SU-DHL-6 (cell line): ENCODE measurements at regions not wholly inside any gene's neighbourhood (a gene's known extent, or its start where the extent isn't known, plus 50 kb on each side); places are given as distances from the start of the nearest gene placed in this dataset.

ENCODE experiments used
- H2AFZ ChIP-seq: fragments of 200-600 bp; sonication (generic); 2 replicates; pipeline ENCODE4 v1.6.1; 2014; ENCODE audit warnings: low read depth, mild to moderate bottlenecking, moderate library complexity, mixed read lengths, antibody characterized with exemption, low read length; ENCODE audit not compliant: severe bottlenecking
- H3F3A ChIP-seq: fragments of 200-600 bp; shearing (Covaris generic); 2 replicates; pipeline ENCODE4 v1.6.0; 2016; ENCODE audit warnings: antibody characterized with exemption, mild to moderate bottlenecking; ENCODE audit not compliant: insufficient read depth
- H3K27ac ChIP-seq: fragments of 200-600 bp; sonication (generic); 2 replicates; pipeline ENCODE4 v1.5.1; 2016; ENCODE audit warnings: low read depth, mild to moderate bottlenecking, low read length, moderate library complexity, mixed read lengths
- H3K27me3 ChIP-seq: fragments of 200-600 bp; sonication (generic), shearing (Covaris generic); 2 replicates; pipeline ENCODE4 v1.6.0; 2014; ENCODE audit warnings: mild to moderate bottlenecking, low read length
- H3K36me3 ChIP-seq: fragments of 200-600 bp; sonication (generic); 2 replicates; pipeline ENCODE4 v1.6.1; 2014; ENCODE audit warnings: mild to moderate bottlenecking, low read length, mixed read lengths
- H3K4me2 ChIP-seq: fragments of 300-600, 200-600 bp; shearing (Covaris generic), sonication (generic); 2 replicates; pipeline ENCODE4 v1.6.0; 2014; ENCODE audit warnings: low read length, low read depth, mild to moderate bottlenecking; ENCODE audit not compliant: poor library complexity, severe bottlenecking
- H3K4me3 ChIP-seq: fragments of 200-600 bp; sonication (generic); 2 replicates; pipeline ENCODE4 v1.5.1; 2014; ENCODE audit warnings: antibody characterized with exemption, low read length, mild to moderate bottlenecking, mixed read lengths; ENCODE audit not compliant: insufficient read depth, poor library complexity, severe bottlenecking
- H3K79me2 ChIP-seq: fragments of 200-600 bp; sonication (generic); 2 replicates; pipeline ENCODE4 v1.6.1; 2014; ENCODE audit warnings: mild to moderate bottlenecking, low read length, moderate library complexity; ENCODE audit not compliant: insufficient read depth
- H3K9ac ChIP-seq: fragments of 200-600 bp; sonication (generic); 2 replicates; pipeline ENCODE4 v1.7.0; 2014; ENCODE audit warnings: mild to moderate bottlenecking, low read length
- H3K9me2 ChIP-seq: fragments of 200-600 bp; sonication (generic); replicated peaks from 2 replicates; pipeline ENCODE4 v1.6.1; 2014; ENCODE audit warnings: low read length; ENCODE audit not compliant: insufficient read depth
- H3K9me3 ChIP-seq: fragments of 200-600 bp; sonication (generic); 2 replicates; pipeline ENCODE4 v1.6.1; 2014; ENCODE audit warnings: low read length, mixed read lengths; ENCODE audit not compliant: insufficient read depth
- H4K20me1 ChIP-seq: fragments of 200-600 bp; sonication (generic); 2 replicates; pipeline ENCODE4 v1.6.1; 2014; ENCODE audit warnings: low read depth, mild to moderate bottlenecking, antibody characterized with exemption, low read length, moderate library complexity, mixed read lengths
- EZH2phosphoT487 ChIP-seq: fragments of 200-600 bp; sonication (generic), shearing (Covaris generic); conservative IDR thresholded peaks from 2 replicates; pipeline ENCODE4 v1.6.1; 2018; ENCODE audit warnings: mild to moderate bottlenecking, antibody characterized with exemption, low read length, moderate library complexity, mixed read lengths
- TF ChIP-seq, protein P1 (sequence below): fragments of 200-600 bp; sonication (generic); IDR thresholded peaks from one replicate; pipeline ENCODE4 v1.5.1; 2017; ENCODE audit warnings: antibody characterized with exemption, mild to moderate bottlenecking, low read length, moderate library complexity; ENCODE audit not compliant: insufficient read depth, poor library complexity, severe bottlenecking

- Histone ChIP-seq H3K27me3 (no peaks in the 10 kb centered on the region), H3K4me3 (no peak overlapping the region), H3K36me3 (no peaks in the 10 kb centered on the region), H3K9ac (no peak overlapping the region), H3K27ac (no peak overlapping the region), H4K20me1 (no peaks in the 10 kb centered on the region), H3K9me3 (no peaks in the 10 kb centered on the region), H3K9me2 (no peaks in the 10 kb centered on the region), H3F3A (no peaks in the 10 kb centered on the region), H3K79me2 (no peaks in the 10 kb centered on the region), H3K4me2 (no peak overlapping the region), H2AFZ (no peak overlapping the region)
- TF ChIP-seq, protein P1, sequence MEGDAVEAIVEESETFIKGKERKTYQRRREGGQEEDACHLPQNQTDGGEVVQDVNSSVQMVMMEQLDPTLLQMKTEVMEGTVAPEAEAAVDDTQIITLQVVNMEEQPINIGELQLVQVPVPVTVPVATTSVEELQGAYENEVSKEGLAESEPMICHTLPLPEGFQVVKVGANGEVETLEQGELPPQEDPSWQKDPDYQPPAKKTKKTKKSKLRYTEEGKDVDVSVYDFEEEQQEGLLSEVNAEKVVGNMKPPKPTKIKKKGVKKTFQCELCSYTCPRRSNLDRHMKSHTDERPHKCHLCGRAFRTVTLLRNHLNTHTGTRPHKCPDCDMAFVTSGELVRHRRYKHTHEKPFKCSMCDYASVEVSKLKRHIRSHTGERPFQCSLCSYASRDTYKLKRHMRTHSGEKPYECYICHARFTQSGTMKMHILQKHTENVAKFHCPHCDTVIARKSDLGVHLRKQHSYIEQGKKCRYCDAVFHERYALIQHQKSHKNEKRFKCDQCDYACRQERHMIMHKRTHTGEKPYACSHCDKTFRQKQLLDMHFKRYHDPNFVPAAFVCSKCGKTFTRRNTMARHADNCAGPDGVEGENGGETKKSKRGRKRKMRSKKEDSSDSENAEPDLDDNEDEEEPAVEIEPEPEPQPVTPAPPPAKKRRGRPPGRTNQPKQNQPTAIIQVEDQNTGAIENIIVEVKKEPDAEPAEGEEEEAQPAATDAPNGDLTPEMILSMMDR = no peak
- TF ChIP-seq EZH2phosphoT487 = no peak
Observed at GRCh38 chr7:68015978-68016532, 1019.4 kb downstream of the TYW1 start.

DNA sequence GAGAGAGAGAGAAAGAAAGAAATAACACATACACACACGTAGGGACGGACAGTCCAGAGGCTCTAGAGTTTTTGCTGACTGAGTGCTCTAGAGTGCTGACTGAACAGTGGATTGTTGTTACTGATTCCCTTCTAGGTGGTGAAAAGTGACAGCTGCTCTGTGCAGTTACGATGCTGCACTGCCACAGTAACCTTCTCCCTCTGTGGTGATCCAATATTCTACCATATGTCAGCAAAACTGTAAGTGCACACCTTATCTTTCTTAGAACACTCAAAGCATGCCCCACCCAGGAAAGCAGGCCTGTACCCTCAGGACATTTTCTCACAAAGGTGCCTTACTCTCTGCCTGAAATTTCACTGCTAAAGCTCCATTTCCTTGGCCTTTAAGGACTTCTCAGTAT, 1023.5 kb downstream of the TYW1 start:
- Histone ChIP-seq H3K9me2 (no peaks in the 10 kb centered on the region), H3K36me3 (no peaks in the 10 kb centered on the region), H3K79me2 (no peaks in the 10 kb centered on the region), H3K4me3 (no peak overlapping the region), H3K9me3 (no peaks in the 10 kb centered on the region), H3K4me2 (no peak overlapping the region), H3K27ac (no peak overlapping the region), H3K9ac (no peak overlapping the region), H3K27me3 (no peaks in the 10 kb centered on the region), H3F3A (no peaks in the 10 kb centered on the region), H4K20me1 (no peaks in the 10 kb centered on the region), H2AFZ (no peak overlapping the region)
- TF ChIP-seq EZH2phosphoT487 = no peak
- TF ChIP-seq, protein P1 = no peak

GRCh38 chr7:68025369-68025768, 1028.7 kb downstream of the TYW1 start:
- H3F3A ChIP-seq = no peaks in the 10 kb centered on the region
- H3K9me2 ChIP-seq = no peaks in the 10 kb centered on the region
- no peaks in the 10 kb centered on the region for H3K36me3 ChIP-seq
- H3K27ac ChIP-seq = no peak overlapping the region
- no peak for TF ChIP-seq EZH2phosphoT487
- TF ChIP-seq, protein P1 = no peak
- no peaks in the 10 kb centered on the region for H3K27me3 ChIP-seq
- H3K4me2 ChIP-seq = no peak overlapping the region
- H3K79me2 ChIP-seq = no peaks in the 10 kb centered on the region
- H4K20me1 ChIP-seq = no peaks in the 10 kb centered on the region
- no peak overlapping the region for H2AFZ ChIP-seq
- H3K9ac ChIP-seq = no peak overlapping the region
- H3K4me3 ChIP-seq = no peak overlapping the region
- no peaks in the 10 kb centered on the region for H3K9me3 ChIP-seq

DNA sequence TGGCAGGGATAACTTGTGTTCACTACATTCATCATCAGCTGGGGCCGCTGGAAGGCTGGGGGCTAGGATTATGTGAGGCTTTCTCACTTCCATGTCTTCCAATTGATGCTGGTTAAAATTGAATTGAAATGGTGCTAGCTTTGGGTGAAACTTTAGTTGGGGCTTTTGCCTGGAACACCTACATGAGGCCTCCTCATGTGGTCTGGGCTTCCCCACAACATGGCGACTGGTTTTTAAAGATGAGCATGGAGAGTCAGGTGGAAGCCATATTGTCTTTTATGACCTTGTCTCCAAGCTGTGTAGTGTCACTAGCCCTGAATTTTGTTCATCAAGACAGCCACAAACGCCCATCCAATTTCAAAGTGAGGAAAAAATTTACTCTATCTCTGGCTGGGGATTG, 1033.9 kb downstream of the TYW1 start:
- TF ChIP-seq, protein P1 = no peak
- TF ChIP-seq EZH2phosphoT487 = no peak
- Histone ChIP-seq H3K9me2 (no peaks in the 10 kb centered on the region), H3K9ac (no peak overlapping the region), H3K27me3 (no peaks in the 10 kb centered on the region), H3K79me2 (no peaks in the 10 kb centered on the region), H3K4me2 (no peak overlapping the region), H4K20me1 (no peaks in the 10 kb centered on the region), H3K27ac (no peak overlapping the region), H2AFZ (no peak overlapping the region), H3K36me3 (no peaks in the 10 kb centered on the region), H3K9me3 (no peaks in the 10 kb centered on the region), H3K4me3 (no peak overlapping the region), H3F3A (no peaks in the 10 kb centered on the region)
